B cell (primary cell): ENCODE measurements at regions not wholly inside any gene's neighbourhood (a gene's known extent, or its start where the extent isn't known, plus 50 kb on each side); places are given as distances from the start of the nearest gene placed in this dataset.

ENCODE experiments used
- ATAC-seq: fragments of 200-7000 bp; cut with Tn5 transposase; one replicate; pipeline ENCODE4 v1.10.0; 2021; ENCODE audit warnings: low read depth, mild to moderate bottlenecking, moderate number of reproducible peaks, moderate library complexity
- CTCF ChIA-PET: fragments of 350-600 bp; sonication (Branson Sonifier 250); formaldehyde crosslinking; loops from one replicate; lab custom pipeline; 2021; ENCODE audit warnings: antibody characterized with exemption, inconsistent platforms; lab: Charles Lee
- POLR2A ChIA-PET: fragments of 350-600 bp; sonication (Branson Sonifier 250); formaldehyde crosslinking; loops from one replicate; lab custom pipeline; 2021; ENCODE audit warnings: antibody characterized with exemption; lab: Charles Lee
- DNase-seq: peaks from one replicate; pipeline ENCODE4 v3.0.0; 2013
- H2AFZ ChIP-seq: 2 replicates; pipeline ENCODE4 v1.6.1; 2012; ENCODE audit warnings: mild to moderate bottlenecking, low read depth, low read length; ENCODE audit not compliant: insufficient read depth, poor library complexity, severe bottlenecking
- H3K27ac ChIP-seq, 2 donors: 1 replicate in 1 of 2; 2 replicates in 1 of 2; pipeline ENCODE4 v1.5.1; 2012 to 2013; ENCODE audit warnings: low read length in 2 of 2, mild to moderate bottlenecking in 2 of 2, moderate library complexity in 1 of 2
- H3K27me3 ChIP-seq, 4 experiments: fragments of 200-600 bp in 1 of 4; sonication (generic) in 1 of 4; replicated peaks in 1 of 4; 1 replicate in 2 of 4; 2 replicates in 2 of 4; pipeline versions ENCODE4 v1.6.1 to v1.7.0; 2013 to 2016; ENCODE audit warnings: low read length in 3 of 4, mild to moderate bottlenecking in 2 of 4, mixed read lengths in 1 of 4, moderate library complexity in 1 of 4; ENCODE audit not compliant: insufficient read depth in 4 of 4, control insufficient read depth in 3 of 4; ENCODE audit errors: control extremely low read depth in 1 of 4
- H3K36me3 ChIP-seq, 2 experiments: replicated peaks in 1 of 2; 1 replicate in 1 of 2; 2 replicates in 1 of 2; pipeline versions ENCODE4 v1.6.1 to v1.7.1; 2013; ENCODE audit warnings: low read length in 1 of 2; ENCODE audit not compliant: insufficient read depth in 2 of 2, control insufficient read depth in 1 of 2; ENCODE audit errors: control extremely low read depth in 1 of 2, extremely low read depth in 1 of 2
- H3K4me1 ChIP-seq, 2 donors: fragments of 200-600 bp in 1 of 2; sonication (generic) in 1 of 2; 1 replicate in 1 of 2; 2 replicates in 1 of 2; pipeline versions ENCODE4 v1.5.1 to v1.6.1; 2013 to 2017; ENCODE audit warnings: low read length in 2 of 2; ENCODE audit not compliant: control insufficient read depth in 2 of 2, insufficient read depth in 2 of 2
- H3K4me2 ChIP-seq: replicated peaks from 2 replicates; pipeline ENCODE3; 2012; ENCODE audit warnings: mild to moderate bottlenecking, low read depth, low read length; ENCODE audit not compliant: poor library complexity, severe bottlenecking
- H3K4me3 ChIP-seq, 5 experiments: fragments of 200-600 bp in 1 of 5; sonication (generic) in 1 of 5; 1 replicate in 3 of 5; 2 replicates in 2 of 5; pipeline versions ENCODE4 v1.5.1 to v1.7.0; 2011 to 2016; ENCODE audit warnings: low read length in 4 of 5, mild to moderate bottlenecking in 4 of 5, low read depth in 2 of 5, control low read depth in 1 of 5, moderate library complexity in 1 of 5; ENCODE audit not compliant: insufficient read depth in 1 of 5; ENCODE audit errors: control extremely low read depth in 1 of 5, extremely low read depth in 1 of 5
- H3K79me2 ChIP-seq: fragments of 200-600 bp; sonication (generic); one replicate; pipeline ENCODE4 v1.6.0; 2016; ENCODE audit warnings: low read length; ENCODE audit not compliant: control insufficient read depth, insufficient read depth
- H3K9ac ChIP-seq: fragments of 200-600 bp; sonication (generic); 2 replicates; pipeline ENCODE4 v1.6.1; 2017; ENCODE audit warnings: mild to moderate bottlenecking, low read length, moderate library complexity
- H3K9me3 ChIP-seq, 3 donors: one replicate each; pipeline versions ENCODE4 v1.6.1 to v1.7.1; 2013; ENCODE audit warnings: low read length in 2 of 3; ENCODE audit not compliant: control insufficient read depth in 2 of 3, insufficient read depth in 1 of 3; ENCODE audit errors: control extremely low read depth in 1 of 3
- H4K20me1 ChIP-seq: 2 replicates; pipeline ENCODE4 v1.6.0; 2012; ENCODE audit warnings: mild to moderate bottlenecking, low read length; ENCODE audit not compliant: insufficient read depth, control insufficient read depth, poor library complexity, severe bottlenecking
- H3K27ac Mint-ChIP-seq: one replicate; pipeline ENCODE4 v1.8.0; 2021; ENCODE audit warnings: mixed read lengths
- H3K27me3 Mint-ChIP-seq: one replicate; pipeline ENCODE4 v1.8.0; 2021; ENCODE audit warnings: mixed read lengths
- H3K4me1 Mint-ChIP-seq: one replicate; pipeline ENCODE4 v1.8.0; 2021; ENCODE audit warnings: mixed read lengths
- H3K4me3 Mint-ChIP-seq: one replicate; pipeline ENCODE4 v1.8.0; 2021; ENCODE audit warnings: mixed read lengths
- H3K9me3 Mint-ChIP-seq: one replicate; pipeline ENCODE4 v1.8.0; 2022; ENCODE audit warnings: mixed read lengths; ENCODE audit not compliant: insufficient read depth
- CTCF ChIP-seq: fragments of 200-600 bp; IDR thresholded peaks from one replicate; pipeline ENCODE4 v1.8.0; 2022; ENCODE audit warnings: antibody characterized with exemption, mild to moderate bottlenecking
- EZH2 ChIP-seq: IDR thresholded peaks from 2 replicates; pipeline ENCODE4 v1.6.1; 2012; ENCODE audit warnings: borderline replicate concordance, low read depth, mild to moderate bottlenecking, moderate library complexity, low read length; ENCODE audit not compliant: insufficient read depth, poor library complexity, severe bottlenecking
- WGBS: methylation state at CpG from one replicate; pipeline ENCODE4 v1.1.5; 2013; ENCODE audit warnings: missing lambda C conversion rate; ENCODE audit not compliant: insufficient coverage; 5-methylcytosine and 5-hydroxymethylcytosine counted together
- intact Hi-C: fragments of 100-400 bp; cut with micrococcal nuclease; formaldehyde crosslinking; loops from one replicate; pipeline ENCODE4 v1.10.0; 2022

GRCh38 chr14:98130691-98131090 lies 1141.3 kb downstream of the BCL11B start:
- Histone ChIP-seq H2AFZ (no peak overlapping the region), H3K4me2 (no peak overlapping the region), H3K79me2 (no peaks in the 10 kb centered on the region), H3K9me3 (peaks cover 0 to 1% (median 0%) of the 10 kb centered on the region in 3 donors), H3K4me1 (no peaks in the 10 kb centered on the region), H4K20me1 (no peaks in the 10 kb centered on the region), H3K4me3 (no peak overlapping the region), H3K27me3 (no peaks in the 10 kb centered on the region), H3K27ac (no peak overlapping the region), H3K36me3 (no peaks in the 10 kb centered on the region), H3K9ac (no peak overlapping the region)
- ChIA-PET POLR2A (no interaction called here), CTCF (no interaction called here)
- no peaks in the 10 kb centered on the region for H3K4me1 Mint-ChIP-seq
- TF ChIP-seq CTCF, result no peak
- no peak for TF ChIP-seq EZH2
- intact Hi-C loops, result no loop called here
- H3K9me3 Mint-ChIP-seq, result peaks cover 3% of the 10 kb centered on the region
- ATAC-seq, result no peak
- no peak overlapping the region for H3K4me3 Mint-ChIP-seq
- 100% methylated on average over 1 of the region's 2 CpGs for WGBS
- DNase-seq, result no peak
- H3K27ac Mint-ChIP-seq, result no peak overlapping the region
- H3K27me3 Mint-ChIP-seq, result no peaks in the 10 kb centered on the region

- no peaks in the 10 kb centered on the region for H3K79me2 ChIP-seq
- no peak overlapping the region for H3K27ac ChIP-seq
- DNase-seq, result no peak
- Mint-ChIP-seq H3K4me1 (no peaks in the 10 kb centered on the region), H3K27ac (no peak overlapping the region), H3K27me3 (peaks cover 2% of the 10 kb centered on the region), H3K9me3 (peaks cover 3% of the 10 kb centered on the region), H3K4me3 (no peak overlapping the region)
- TF ChIP-seq EZH2 (no peak), CTCF (no peak)
- CTCF ChIA-PET, result no interaction called here
- no peak overlapping the region for H3K4me3 ChIP-seq
- no peak overlapping the region for H3K9ac ChIP-seq
- H3K9me3 ChIP-seq, result no peaks in the 10 kb centered on the region
- intact Hi-C loops, result no loop called here
- no CpG with 5 or more reads among the region's 1 CpG for WGBS
- H3K36me3 ChIP-seq, result no peaks in the 10 kb centered on the region
- H2AFZ ChIP-seq, result no peak overlapping the region
- POLR2A ChIA-PET, result no interaction called here
- H3K4me1 ChIP-seq, result no peaks in the 10 kb centered on the region
- no peaks in the 10 kb centered on the region for H3K27me3 ChIP-seq
- H3K4me2 ChIP-seq, result no peak overlapping the region
- no peaks in the 10 kb centered on the region for H4K20me1 ChIP-seq
- ATAC-seq, result no peak
These were observed 1140.6 kb downstream of the BCL11B start for GRCh38 chr14:98131406-98131805.
